ENCODE measurements at regions not wholly inside any gene's neighbourhood (a gene's known extent, or its start where the extent isn't known, plus 50 kb on each side); places are given as distances from the start of the nearest gene placed in this dataset.

- DNase-seq (ENCODE audit: low read depth): no peak
Measured at GRCh38 chr3:162193148-162194095, 696.8 kb downstream of the OTOL1 start.

DNA sequence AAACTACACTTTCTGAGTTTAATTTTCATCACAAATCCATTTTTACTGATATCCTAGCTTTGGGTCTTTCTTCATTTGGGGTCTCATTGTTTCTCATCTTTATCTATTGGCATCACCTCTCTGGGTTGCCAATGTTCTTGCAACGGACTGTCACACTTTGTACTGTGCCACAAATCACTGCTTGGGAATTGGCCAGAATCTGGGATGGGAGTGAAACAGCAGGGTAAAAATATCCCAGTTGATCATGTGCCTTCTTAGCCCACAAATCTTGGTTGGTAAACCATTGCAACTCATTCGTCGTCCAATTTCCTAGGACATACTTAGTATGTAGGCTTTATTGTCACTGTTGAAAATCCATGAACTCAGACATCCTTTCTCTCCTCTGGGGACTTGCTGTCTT, 698.5 kb downstream of the OTOL1 start:
- no peak for DNase-seq (ENCODE audit: low read depth)

- DNase-seq (ENCODE audit: low read depth): no peak
Measured at GRCh38 chr3:162196964-162197363, 700.4 kb downstream of the OTOL1 start.

GRCh38 chr3:162200836-162201235, 704.2 kb downstream of the OTOL1 start:
- no peak for DNase-seq (ENCODE audit: low read depth)

DNA sequence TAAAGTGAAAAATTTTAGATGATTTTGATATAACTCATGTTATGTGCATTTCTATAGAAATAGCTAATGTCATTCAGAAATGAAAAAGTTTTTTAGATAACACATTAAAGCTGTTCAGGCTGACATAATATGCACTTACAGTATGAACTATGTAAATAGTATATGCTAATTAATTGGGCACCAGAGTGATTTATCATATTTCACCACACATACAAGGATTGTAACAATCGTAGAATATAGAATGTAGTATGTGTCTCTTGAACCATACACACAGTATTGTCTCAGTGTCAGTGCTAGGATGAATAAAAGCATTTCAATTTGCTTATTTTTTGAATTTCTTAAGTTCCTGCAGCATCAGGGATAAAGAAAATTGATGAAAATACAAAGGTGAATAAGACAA, 710.0 kb downstream of the OTOL1 start:
- no peak for DNase-seq (ENCODE audit: low read depth)

DNA sequence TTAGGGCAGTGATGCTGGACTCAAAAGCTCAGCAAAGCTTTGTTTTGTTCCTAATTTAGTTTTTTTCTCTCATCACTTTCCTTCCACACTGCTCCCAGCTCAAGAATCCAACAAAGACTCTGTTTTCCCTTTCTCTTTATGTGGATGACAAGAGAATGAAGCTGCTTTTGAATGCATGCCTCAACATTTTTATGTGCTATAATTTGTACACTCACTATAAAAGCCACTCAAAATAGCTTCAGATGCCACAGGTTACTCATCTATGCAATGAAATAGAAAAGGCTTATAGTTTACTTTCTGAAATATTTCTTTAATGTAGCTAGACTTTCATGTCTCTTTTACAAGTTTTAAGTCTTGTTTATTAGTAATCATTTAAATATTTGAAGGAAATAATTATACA, 714.9 kb downstream of the OTOL1 start:
- no peak for DNase-seq (ENCODE audit: low read depth)

GRCh38 chr3:162213196-162213595, 716.6 kb downstream of the OTOL1 start:
- DNase-seq (ENCODE audit: low read depth): no peak

DNA sequence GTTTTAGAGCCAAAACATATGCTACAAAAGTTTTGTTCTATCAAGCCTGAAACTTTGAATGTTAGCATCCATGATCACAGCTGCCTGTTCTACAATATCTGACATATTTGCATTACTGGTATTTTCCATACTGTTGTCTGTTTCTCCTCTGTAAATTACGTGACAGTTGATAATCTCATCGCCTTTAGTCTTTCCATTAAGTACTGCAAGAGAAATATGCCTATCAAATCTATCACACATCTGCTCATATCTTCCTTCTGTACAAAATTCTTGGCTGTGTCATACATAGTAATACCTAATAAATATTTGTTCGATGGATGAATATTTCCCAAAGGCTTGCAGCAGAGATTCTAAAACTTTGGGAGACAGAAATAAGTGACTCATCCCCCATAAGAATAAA, 717.3 kb downstream of the OTOL1 start:
- peak; percentile 63 for DNase-seq (ENCODE audit: low read depth)

DNA sequence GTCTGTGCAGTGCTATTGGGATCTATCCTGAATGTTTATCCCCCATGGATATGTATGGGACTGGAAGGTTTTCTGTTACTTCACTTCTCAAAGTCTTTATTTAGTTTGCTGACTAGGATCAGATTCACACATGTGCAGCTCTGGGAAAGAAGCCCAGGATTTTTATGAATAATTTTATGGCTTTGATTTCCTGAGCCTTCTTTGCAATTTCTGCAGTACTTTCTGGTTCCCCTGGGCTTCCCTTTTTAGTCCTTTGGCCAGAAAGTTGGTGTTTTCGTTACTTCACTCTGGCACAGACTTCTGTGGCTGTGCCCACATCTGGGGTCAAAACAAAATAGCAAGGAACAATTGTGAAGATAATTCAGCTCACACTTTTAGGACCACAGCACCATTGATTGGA, 721.0 kb downstream of the OTOL1 start:
- DNase-seq (ENCODE audit: low read depth): peak; percentile 92

GRCh38 chr3:162218479-162218878, 721.9 kb downstream of the OTOL1 start:
- no peak for DNase-seq (ENCODE audit: low read depth)

- no peak for DNase-seq (ENCODE audit: low read depth)
Measured at GRCh38 chr3:162224746-162225145, 728.1 kb downstream of the OTOL1 start.

DNA sequence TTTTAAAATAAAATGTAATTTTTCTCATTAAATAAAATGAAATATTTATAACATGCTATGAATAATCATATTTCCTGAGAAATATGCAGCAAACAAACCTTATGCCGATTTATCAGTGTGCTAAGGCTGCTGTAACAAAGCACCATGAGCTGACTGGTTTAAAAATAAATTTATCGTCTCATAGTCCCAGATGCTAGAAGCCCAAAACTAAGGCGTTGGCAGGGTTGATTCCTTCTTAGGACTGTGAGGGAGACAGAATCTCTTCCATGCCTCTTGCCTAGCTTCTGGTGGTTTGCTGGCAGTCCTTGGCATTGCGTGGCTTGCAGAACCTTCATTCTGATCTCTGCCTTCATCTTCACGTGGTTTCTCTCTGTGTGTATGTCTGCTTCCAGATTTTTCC, 740.3 kb downstream of the OTOL1 start:
- DNase-seq (ENCODE audit: low read depth): no peak

DNA sequence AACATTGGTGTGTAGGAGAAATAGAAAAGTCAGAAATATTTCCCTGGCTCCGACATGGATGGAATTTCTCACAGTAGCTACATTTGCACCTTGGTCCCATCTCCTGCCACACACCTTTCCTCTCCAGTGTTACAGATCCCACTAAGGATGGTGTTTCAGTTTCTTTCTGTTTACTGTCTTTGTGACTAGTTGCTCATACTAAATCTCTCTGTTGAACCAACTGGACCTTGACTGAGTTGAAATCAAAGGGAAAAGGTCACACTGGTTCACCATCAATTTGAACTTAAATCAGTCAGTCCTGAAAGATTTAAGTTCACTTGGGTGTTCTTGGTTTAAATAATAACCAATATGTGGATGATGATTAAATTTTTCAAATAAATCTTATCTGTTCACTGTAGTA, 754.2 kb downstream of the OTOL1 start:
- no peak for DNase-seq (ENCODE audit: low read depth)

- no peak for DNase-seq (ENCODE audit: low read depth)
Measured at GRCh38 chr3:162262129-162262528, 765.5 kb downstream of the OTOL1 start.

DNA sequence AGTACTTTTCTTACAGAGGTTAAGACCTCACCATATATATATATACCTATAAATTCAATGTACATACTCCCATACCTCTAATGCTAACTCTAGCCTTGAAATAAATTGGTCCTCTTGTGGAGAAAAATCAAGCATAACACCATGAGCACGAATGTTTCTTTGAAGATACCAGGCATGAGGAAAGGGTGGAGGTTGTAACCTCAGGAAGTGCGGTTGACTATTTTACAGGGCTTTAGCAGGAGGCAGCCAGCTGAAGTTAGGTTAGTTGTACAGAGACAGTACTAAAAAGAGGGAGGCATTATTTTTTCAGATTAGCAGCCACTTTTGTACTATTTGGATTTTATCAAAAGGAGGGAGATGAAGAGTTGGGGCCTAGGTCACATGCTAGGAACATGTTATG, 767.0 kb downstream of the OTOL1 start:
- DNase-seq (ENCODE audit: low read depth): no peak

DNA sequence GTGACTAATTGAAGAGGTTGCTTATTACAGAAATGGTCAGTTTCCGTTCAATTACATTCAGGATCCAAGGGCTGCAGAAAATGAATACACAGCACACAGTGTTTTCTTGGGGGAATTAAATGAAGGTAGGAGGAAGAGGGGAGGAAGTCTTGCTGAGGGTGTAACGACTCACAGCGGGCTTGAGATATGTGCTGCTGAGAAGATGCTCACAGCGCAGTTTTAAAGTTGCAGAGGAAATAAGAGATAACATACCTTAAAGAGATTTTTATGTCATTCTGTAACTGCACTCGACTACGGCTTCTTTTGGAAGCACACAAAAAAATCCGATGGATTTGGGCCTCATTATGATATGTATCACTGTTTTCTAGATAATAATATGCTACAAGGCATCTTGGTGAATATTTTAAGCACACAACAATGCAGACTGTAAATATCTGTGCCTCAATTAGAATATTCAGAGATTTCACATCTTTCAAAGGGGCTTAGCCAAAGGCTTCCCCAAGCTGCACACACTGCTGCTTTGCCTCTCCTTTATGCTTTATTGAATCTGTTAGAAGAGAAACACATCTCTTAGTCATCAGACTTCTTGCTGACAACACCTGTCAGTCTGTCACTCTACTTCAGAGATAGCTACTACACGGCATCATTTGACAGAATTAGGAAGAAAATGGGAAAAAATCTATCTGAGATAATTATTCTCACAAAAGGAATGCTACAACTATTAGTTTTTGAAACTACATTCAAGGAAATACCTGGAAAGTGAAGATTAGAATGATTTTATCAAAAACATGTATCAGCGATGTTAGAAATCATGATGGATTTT, 773.2 kb downstream of the OTOL1 start:
- DNase-seq (ENCODE audit: low read depth): no peak

- no peak for DNase-seq (ENCODE audit: low read depth)
Measured at GRCh38 chr3:162274070-162274469, 777.5 kb downstream of the OTOL1 start.

DNA sequence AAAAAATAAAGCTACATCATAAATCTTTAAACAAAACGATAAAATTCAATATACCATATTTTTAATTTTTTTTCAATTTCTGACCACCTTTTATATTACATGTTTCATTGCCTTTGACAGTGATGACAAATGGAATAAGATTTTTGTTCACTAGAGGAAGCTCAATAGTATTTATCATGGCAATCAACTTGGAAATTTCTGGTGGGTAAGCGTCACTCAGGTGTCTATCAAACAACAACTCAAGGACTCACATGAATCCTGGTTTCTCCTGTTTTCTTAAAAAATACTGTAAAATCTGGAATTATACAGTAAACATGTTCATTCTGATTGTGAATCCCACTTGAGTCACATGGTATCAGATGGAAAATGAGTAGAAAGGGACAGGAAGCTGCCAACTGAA, 782.2 kb downstream of the OTOL1 start:
- DNase-seq (ENCODE audit: low read depth): no peak

- no peak for DNase-seq (ENCODE audit: low read depth)
Measured at GRCh38 chr3:162285259-162285658, 788.7 kb downstream of the OTOL1 start.

- DNase-seq (ENCODE audit: low read depth): no peak
Measured at GRCh38 chr3:162287600-162287999, 791.0 kb downstream of the OTOL1 start.

DNA sequence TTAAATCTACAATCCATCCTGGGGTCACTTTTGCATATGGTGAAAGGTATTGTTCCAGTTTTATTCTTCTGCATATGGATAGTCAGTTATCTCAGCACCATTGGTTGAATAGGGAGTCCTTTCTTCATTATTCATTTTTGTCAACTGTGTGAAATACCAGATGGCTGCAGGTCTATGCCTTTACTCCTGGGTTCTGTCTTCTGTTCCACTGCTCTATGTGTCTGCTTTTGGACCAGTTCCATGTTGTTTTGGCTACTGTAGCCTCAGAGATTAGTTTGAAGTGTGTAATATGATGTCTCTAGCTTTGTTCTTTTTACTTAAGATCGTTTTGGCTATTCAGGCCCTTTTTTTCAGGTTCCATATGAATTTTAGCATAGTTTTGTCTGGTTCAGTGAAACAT, 795.8 kb downstream of the OTOL1 start:
- DNase-seq (ENCODE audit: low read depth): no peak

- DNase-seq (ENCODE audit: low read depth): no peak
Measured at GRCh38 chr3:162295323-162295983, 798.8 kb downstream of the OTOL1 start.

Measured in forelimb muscle (tissue), 1 donor.